GM19438 (cell line): ENCODE measurements at regions not wholly inside any gene's neighbourhood (a gene's known extent, or its start where the extent isn't known, plus 50 kb on each side); places are given as distances from the start of the nearest gene placed in this dataset.
"Not testable (repeated sequence)": the region's sequence is repeated elsewhere in the genome, so short reads cannot be mapped to it uniquely, and the experiment has no call there.

Source experiments
- ATAC-seq: cut with Tn5 transposase; IDR thresholded peaks from one replicate; pipeline ENCODE4 v1.9.1; 2021; ENCODE audit warnings: low read depth; ENCODE audit not compliant: unreplicated experiment

GRCh38 chr10:42380926-42381547, 257.3 kb downstream of the ZNF33B start:
- ATAC-seq: no peak

GRCh38 chr10:42367532-42368230, 270.7 kb downstream of the ZNF33B start:
- ATAC-seq: peak; percentile 99

- no peak for ATAC-seq
Observed at GRCh38 chr10:42351745-42352144, 286.6 kb downstream of the ZNF33B start.

GRCh38 chr10:42336593-42337337, 301.6 kb downstream of the ZNF33B start:
- not testable (repeated sequence) for ATAC-seq

- not testable (repeated sequence) for ATAC-seq
Observed at GRCh38 chr10:42335653-42336296, 302.6 kb downstream of the ZNF33B start.

- no peak for ATAC-seq
Observed at GRCh38 chr10:42304341-42304740, 334.0 kb downstream of the ZNF33B start.

DNA sequence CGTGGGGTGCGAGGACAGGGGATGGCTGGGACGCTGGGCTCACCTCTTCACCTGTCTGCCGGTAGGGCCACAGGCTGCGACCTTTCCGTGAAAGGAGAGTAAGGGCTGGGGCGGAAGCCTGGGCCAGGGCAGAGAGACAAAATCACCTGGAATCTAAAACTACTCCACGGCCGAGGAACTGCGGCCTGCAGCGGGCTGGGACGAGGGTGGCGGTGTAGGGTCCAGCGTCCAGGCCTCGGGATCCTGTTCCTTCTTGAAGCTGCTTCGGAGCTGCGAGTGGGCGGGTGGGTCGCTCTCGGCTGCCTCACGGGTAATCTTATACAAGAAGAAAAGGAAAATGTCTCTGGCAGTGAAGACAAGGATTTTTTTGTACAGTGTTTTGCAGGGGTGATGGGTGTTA, 356.5 kb downstream of the ZNF33B start:
- ATAC-seq: not testable (repeated sequence)

GRCh38 chr10:42269788-42270187, 368.6 kb downstream of the ZNF33B start:
- not testable (repeated sequence) for ATAC-seq

- not testable (repeated sequence) for ATAC-seq
Observed at GRCh38 chr10:42263259-42263658, 375.1 kb downstream of the ZNF33B start.

GRCh38 chr10:42243002-42243401, 395.4 kb downstream of the ZNF33B start:
- not testable (repeated sequence) for ATAC-seq

DNA sequence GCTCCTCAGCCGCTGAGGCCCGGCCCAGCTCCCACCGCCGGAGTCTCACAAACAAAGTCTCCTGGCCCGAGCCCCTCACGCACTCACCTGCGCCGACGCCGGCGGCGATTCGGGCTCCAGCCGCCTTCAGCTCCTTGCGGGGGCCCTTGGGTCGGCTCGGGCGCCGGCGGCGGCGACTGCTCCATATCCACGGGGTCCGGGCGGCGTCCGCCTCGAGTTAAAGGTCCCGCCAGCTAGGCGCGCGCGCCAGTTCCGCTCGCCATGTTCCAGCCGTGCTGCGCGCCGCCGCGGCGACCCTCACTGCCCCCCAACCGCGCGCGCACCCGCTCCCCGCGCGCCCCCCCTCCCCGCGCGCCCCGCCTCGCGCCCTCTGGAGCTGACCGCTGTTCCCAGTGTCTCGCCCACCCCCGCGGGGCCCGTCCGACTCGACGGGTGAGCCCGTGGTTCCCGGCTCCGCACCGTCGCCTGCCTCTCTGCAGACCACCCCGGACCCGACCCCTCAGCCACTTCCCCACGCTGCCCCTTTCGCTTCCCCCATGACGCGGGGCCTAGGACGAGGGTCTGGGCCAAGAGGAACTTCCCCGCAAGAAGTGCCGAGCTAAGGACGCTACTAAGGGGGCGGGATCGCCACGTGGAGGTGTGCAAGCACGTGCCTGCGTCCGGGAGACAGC, 396.1 kb downstream of the ZNF33B start:
- ATAC-seq: no peak

DNA sequence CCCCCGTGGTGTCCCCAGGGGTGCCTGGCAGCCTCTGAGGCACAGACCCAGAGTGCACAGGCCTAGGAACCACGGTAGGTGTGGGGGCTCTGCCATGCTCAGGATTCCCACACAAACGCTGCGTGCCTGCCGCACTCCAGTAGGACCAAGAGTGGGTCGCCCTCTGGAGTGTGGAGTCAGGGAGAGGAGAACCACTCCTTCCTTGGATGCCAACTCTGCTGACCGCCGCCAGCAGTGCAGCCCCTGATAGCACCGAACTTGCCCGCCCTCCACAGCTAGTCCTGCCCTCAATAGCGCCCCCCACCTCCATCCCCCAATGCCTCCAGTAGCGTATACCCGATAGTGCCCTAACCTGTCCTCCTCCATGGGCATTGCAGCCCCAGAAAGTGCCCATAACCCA, 402.0 kb downstream of the ZNF33B start:
- not testable (repeated sequence) for ATAC-seq

DNA sequence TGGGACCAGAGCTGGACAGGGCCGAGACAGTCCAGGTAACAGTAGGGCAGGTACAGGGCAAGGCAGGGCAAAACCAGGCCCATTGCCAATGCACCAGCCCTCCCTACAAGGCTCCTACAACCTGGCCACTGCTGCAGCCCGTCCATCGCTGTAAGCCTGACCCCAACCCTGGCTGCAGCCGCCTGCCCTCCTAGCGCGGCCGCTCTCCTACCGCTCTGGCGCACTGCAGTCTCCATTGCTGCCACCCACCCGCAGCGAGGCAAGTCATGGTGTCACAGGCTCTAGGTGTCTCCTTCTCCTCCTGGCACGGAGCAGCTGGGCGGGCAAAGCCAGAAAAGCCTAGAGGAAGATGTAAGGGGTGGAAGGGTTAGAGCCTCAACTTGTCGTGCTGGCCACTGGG, 402.6 kb downstream of the ZNF33B start:
- not testable (repeated sequence) for ATAC-seq

DNA sequence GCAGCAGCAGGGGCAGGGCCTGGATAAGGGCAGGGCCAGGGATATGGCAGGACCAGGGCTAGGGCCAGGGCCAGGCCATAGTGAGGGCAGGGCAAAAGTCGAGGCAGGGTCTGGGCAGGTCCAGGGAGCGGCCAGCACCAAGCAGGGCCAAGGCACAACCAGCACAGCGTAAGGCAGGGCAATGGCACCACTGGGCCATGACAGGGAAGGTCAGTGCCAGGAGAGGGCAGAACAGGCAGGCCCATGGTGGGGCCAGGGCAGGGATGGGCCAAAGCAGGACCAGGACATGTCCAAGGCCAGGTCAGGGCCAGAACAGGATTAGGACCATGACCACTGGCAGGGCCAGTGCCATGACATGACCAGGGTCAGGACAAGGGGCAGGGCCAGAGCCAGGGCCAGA, 403.1 kb downstream of the ZNF33B start:
- not testable (repeated sequence) for ATAC-seq

- not testable (repeated sequence) for ATAC-seq
Observed at GRCh38 chr10:42234506-42234905, 403.9 kb downstream of the ZNF33B start.

GRCh38 chr10:42233461-42234206, 404.7 kb downstream of the ZNF33B start:
- not testable (repeated sequence) for ATAC-seq

DNA sequence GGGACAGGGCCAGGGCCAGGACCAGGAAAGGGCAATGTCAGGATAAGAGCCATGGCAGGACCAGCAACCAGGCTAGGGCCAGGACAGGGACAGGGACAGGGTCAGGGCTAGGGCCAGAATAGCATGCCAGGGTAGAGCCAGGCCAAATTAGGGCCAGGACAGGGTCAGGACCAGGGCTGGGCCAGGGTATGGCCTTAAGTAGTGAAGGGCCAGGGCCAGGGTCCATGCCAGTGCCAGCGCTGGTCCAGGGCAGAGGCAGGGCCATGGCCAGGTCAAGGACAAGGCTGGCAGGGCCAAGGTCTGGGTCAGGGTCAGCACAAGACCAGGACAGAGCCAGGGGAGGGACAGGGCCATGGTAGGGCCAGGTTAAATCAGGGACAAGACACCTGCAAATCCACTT, 405.4 kb downstream of the ZNF33B start:
- ATAC-seq: not testable (repeated sequence)

GRCh38 chr10:42230812-42231211, 407.6 kb downstream of the ZNF33B start:
- not testable (repeated sequence) for ATAC-seq

DNA sequence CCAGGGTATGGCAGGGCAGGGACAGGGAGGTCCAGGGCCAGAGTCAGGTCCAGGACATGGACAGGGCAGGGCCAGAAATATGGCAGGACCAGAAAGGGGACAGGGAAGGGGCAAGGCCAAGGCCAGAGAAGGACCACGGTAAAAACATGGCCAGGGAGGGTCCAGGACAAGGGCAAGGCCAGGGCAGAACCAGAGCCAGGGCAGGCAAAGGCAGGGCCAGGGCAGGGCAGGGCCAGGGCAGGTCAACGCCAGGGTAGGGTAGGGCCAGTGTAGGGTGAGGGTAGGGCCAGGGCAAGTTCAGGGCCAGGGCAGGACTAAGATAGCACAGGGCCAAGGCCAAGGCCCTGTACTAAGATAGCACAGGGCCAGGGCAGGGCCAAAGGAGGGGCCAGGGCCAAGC, 408.3 kb downstream of the ZNF33B start:
- ATAC-seq: not testable (repeated sequence)

DNA sequence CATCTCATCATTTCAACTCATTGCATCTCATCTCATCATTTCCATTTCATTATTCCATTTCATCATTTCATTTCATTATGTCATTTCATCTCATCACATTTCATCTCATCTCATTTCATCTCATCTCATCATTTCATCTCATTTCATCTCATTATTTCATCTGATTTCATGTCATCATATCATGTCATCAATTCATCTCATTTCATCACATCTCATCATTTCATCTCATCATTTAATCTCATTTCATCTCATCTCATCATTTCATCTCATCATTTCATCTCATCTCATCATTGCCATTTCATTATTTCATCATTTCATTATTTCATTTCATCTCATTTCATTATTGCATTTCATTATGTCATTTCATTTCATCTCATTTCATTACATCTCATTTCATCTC, 410.5 kb downstream of the ZNF33B start:
- ATAC-seq: not testable (repeated sequence)
